OCI-LY1 (cell line): ENCODE measurements at regions not wholly inside any gene's neighbourhood (a gene's known extent, or its start where the extent isn't known, plus 50 kb on each side); places are given as distances from the start of the nearest gene placed in this dataset.

ENCODE experiments used
- H2AFZ ChIP-seq: fragments of 200-600 bp; sonication (generic), shearing (Covaris generic); 2 replicates; pipeline ENCODE4 v1.6.0; 2014; ENCODE audit warnings: antibody characterized with exemption, mild to moderate bottlenecking, low read length
- H3F3A ChIP-seq: fragments of 200-600 bp; sonication (generic), shearing (Covaris generic); 2 replicates; pipeline ENCODE4 v1.6.0; 2014; ENCODE audit warnings: mild to moderate bottlenecking, antibody characterized with exemption, low read length, moderate library complexity; ENCODE audit not compliant: insufficient read depth
- H3K27ac ChIP-seq: fragments of 200-600 bp; sonication (generic); 2 replicates; pipeline ENCODE4 v1.5.1; 2014; ENCODE audit warnings: low read length, mixed run types, mild to moderate bottlenecking, low read depth; ENCODE audit not compliant: poor library complexity, severe bottlenecking
- H3K27me3 ChIP-seq: fragments of 200-600 bp; sonication (generic); 2 replicates; pipeline ENCODE4 v1.6.0; 2014; ENCODE audit warnings: antibody characterized with exemption, mild to moderate bottlenecking, low read length, moderate library complexity; ENCODE audit not compliant: insufficient read depth
- H3K36me3 ChIP-seq: fragments of 200-600 bp; sonication (generic); 2 replicates; pipeline ENCODE4 v1.6.1; 2014; ENCODE audit warnings: mild to moderate bottlenecking, antibody characterized with exemption, low read length, moderate library complexity, mixed read lengths; ENCODE audit not compliant: insufficient read depth
- H3K4me1 ChIP-seq: fragments of 200-600 bp; sonication (generic); 2 replicates; pipeline ENCODE4 v1.5.1; 2014; ENCODE audit warnings: mild to moderate bottlenecking, low read length, moderate library complexity; ENCODE audit not compliant: insufficient read depth, severe bottlenecking
- H3K4me2 ChIP-seq: fragments of 200-600 bp; sonication (generic), shearing (Covaris generic); 2 replicates; pipeline ENCODE4 v1.6.1; 2014; ENCODE audit warnings: low read length
- H3K4me3 ChIP-seq: fragments of 200-600 bp; sonication (generic); 2 replicates; pipeline ENCODE4 v1.5.1; 2014; ENCODE audit warnings: low read length, low read depth, mild to moderate bottlenecking, mixed read lengths; ENCODE audit not compliant: poor library complexity, severe bottlenecking
- H3K79me2 ChIP-seq: fragments of 200-600 bp; shearing (Covaris generic); 2 replicates; pipeline ENCODE4 v1.6.1; 2016; ENCODE audit warnings: mixed run types, low read length, mixed read lengths; ENCODE audit not compliant: insufficient read depth
- H3K9ac ChIP-seq: fragments of 200-600 bp; sonication (generic), shearing (Covaris generic); 2 replicates; pipeline ENCODE4 v1.6.1; 2014; ENCODE audit warnings: mild to moderate bottlenecking, low read length, mixed read lengths
- H3K9me2 ChIP-seq: fragments of 200-600 bp; sonication (generic), shearing (Covaris generic); 2 replicates; pipeline ENCODE4 v1.6.1; 2014; ENCODE audit warnings: low read depth, mild to moderate bottlenecking, low read length, mixed read lengths
- H3K9me3 ChIP-seq: fragments of 200-600 bp; shearing (Covaris generic); 2 replicates; pipeline ENCODE4 v1.6.1; 2014; ENCODE audit warnings: low read length, mixed read lengths
- H4K20me1 ChIP-seq: fragments of 200-600 bp; sonication (generic), shearing (Covaris generic); 2 replicates; pipeline ENCODE4 v1.6.0; 2016; ENCODE audit warnings: mild to moderate bottlenecking, low read length; ENCODE audit not compliant: insufficient read depth
- CTCF ChIP-seq: fragments of 200-600 bp; sonication (generic), shearing (Covaris generic); IDR thresholded peaks from 2 replicates; pipeline ENCODE4 v1.5.1; 2017; ENCODE audit warnings: mild to moderate bottlenecking, antibody characterized with exemption, low read length, moderate library complexity, mixed read lengths
- EZH2 ChIP-seq: fragments of 200-600 bp; sonication (generic), shearing (Covaris generic); IDR thresholded peaks from 2 replicates; pipeline ENCODE4 v1.8.0; 2017; ENCODE audit warnings: borderline replicate concordance, mixed run types, mild to moderate bottlenecking, antibody characterized with exemption, low read length, moderate library complexity, mixed read lengths

GRCh38 chr3:88000853-88001252 is 58.0 kb downstream of the CGGBP1 start:
- Histone ChIP-seq H3F3A (no peaks in the 10 kb centered on the region), H4K20me1 (no peaks in the 10 kb centered on the region), H3K9me3 (no peaks in the 10 kb centered on the region), H3K4me2 (peak overlapping the region; percentile 35; the same call in 1 of the 2 replicates), H3K9me2 (no peaks in the 10 kb centered on the region), H2AFZ (no peak overlapping the region), H3K27me3 (no peaks in the 10 kb centered on the region), H3K4me3 (no peak overlapping the region), H3K27ac (no peak overlapping the region), H3K9ac (no peak overlapping the region), H3K36me3 (no peaks in the 10 kb centered on the region), H3K4me1 (no peaks in the 10 kb centered on the region), H3K79me2 (no peaks in the 10 kb centered on the region)
- TF ChIP-seq EZH2 = no peak

- no peaks in the 10 kb centered on the region for H3K36me3 ChIP-seq
- no peak overlapping the region for H3K9ac ChIP-seq
- no peaks in the 10 kb centered on the region for H4K20me1 ChIP-seq
- no peak overlapping the region for H3K4me3 ChIP-seq
- H3K4me1 ChIP-seq = no peaks in the 10 kb centered on the region
- H3K9me2 ChIP-seq = no peaks in the 10 kb centered on the region
- H3F3A ChIP-seq = no peaks in the 10 kb centered on the region
- no peak overlapping the region for H3K27ac ChIP-seq
- TF ChIP-seq EZH2 (no peak), CTCF (no peak)
- H3K4me2 ChIP-seq = no peak overlapping the region
- H3K27me3 ChIP-seq = no peaks in the 10 kb centered on the region
- no peak overlapping the region for H2AFZ ChIP-seq
- H3K79me2 ChIP-seq = no peaks in the 10 kb centered on the region
- no peaks in the 10 kb centered on the region for H3K9me3 ChIP-seq
Measured at GRCh38 chr3:87997966-87998365, 60.8 kb downstream of the CGGBP1 start.

GRCh38 chr3:87997298-87997697 is 61.5 kb downstream of the CGGBP1 start:
- Histone ChIP-seq H3K79me2 (no peaks in the 10 kb centered on the region), H3K27ac (no peak overlapping the region), H3F3A (no peaks in the 10 kb centered on the region), H3K4me2 (no peak overlapping the region), H3K9me2 (no peaks in the 10 kb centered on the region), H3K4me1 (no peaks in the 10 kb centered on the region), H3K27me3 (no peaks in the 10 kb centered on the region), H3K4me3 (no peak overlapping the region), H3K9me3 (no peaks in the 10 kb centered on the region), H3K36me3 (no peaks in the 10 kb centered on the region), H3K9ac (no peak overlapping the region), H4K20me1 (no peaks in the 10 kb centered on the region), H2AFZ (no peak overlapping the region)
- TF ChIP-seq CTCF (no peak), EZH2 (no peak)

GRCh38 chr3:87996882-87997281 is 61.9 kb downstream of the CGGBP1 start:
- no peaks in the 10 kb centered on the region for H3F3A ChIP-seq
- H3K27ac ChIP-seq = no peak overlapping the region
- no peak overlapping the region for H3K4me2 ChIP-seq
- no peak overlapping the region for H3K9ac ChIP-seq
- H3K36me3 ChIP-seq = no peaks in the 10 kb centered on the region
- H4K20me1 ChIP-seq = no peaks in the 10 kb centered on the region
- no peaks in the 10 kb centered on the region for H3K9me2 ChIP-seq
- H2AFZ ChIP-seq = no peak overlapping the region
- H3K79me2 ChIP-seq = no peaks in the 10 kb centered on the region
- no peaks in the 10 kb centered on the region for H3K27me3 ChIP-seq
- TF ChIP-seq EZH2 (no peak), CTCF (no peak)
- no peaks in the 10 kb centered on the region for H3K4me1 ChIP-seq
- no peak overlapping the region for H3K4me3 ChIP-seq
- H3K9me3 ChIP-seq = no peaks in the 10 kb centered on the region
